ENCODE measurements at regions not wholly inside any gene's neighbourhood (a gene's known extent, or its start where the extent isn't known, plus 50 kb on each side); places are given as distances from the start of the nearest gene placed in this dataset.

DNA sequence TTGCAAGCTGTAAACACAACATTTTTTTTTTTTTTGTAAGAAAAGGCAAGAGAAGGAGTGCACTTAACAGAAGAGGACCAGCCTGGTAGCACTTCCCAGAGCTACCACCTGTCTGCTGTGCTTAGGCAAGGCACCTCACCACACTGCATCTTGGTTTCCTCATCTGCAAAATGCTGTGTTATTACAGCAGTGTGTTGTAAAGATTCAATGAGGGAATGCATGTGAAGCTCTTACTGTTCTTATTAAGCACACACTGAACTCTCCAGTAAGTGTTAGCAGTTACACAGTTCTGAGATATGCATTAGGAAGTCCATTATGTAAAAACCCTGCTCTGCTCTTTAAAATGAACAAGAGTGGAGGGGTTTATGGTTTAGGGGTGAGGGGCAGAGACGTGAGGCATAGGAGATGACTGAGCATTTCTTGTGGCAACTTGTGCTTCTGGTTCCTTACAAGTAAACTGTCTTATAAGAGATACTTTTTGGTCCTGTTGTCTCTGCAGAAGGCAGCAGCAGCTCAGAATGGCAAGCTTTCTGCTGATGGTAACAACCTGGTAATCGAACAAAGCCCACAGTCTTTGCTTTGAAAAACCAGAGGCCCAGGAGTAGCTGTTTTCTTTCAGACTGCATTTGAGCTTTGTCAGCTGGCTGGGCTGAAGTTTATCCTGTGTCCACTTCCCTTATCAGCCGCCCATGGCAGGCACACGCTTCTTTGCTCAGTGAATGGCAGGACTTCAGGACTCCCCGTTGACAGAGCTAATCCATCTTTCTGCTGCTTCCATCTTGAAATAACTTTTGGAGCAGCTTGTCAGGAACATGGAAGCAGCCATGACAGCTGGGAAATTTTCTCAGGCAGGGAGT is 98.8 kb upstream of the BMPER start:
- no peak for TF ChIP-seq CTCF (IDR thresholded peaks at IDR 0.05; ENCODE audit: low read depth, low read length)
- no peak for TF ChIP-seq EZH2phosphoT487 (IDR thresholded peaks at IDR 0.05; ENCODE audit: low read depth)

All from OCI-LY3 (cell line).